Gastroesophageal sphincter (tissue), 4 donors: ENCODE measurements at regions not wholly inside any gene's neighbourhood (a gene's known extent, or its start where the extent isn't known, plus 50 kb on each side); places are given as distances from the start of the nearest gene placed in this dataset.

Source experiments
- ATAC-seq: fragments of 150-250 bp; one replicate; pipeline ENCODE4 v1.9.1; 2016; ENCODE audit warnings: mild to moderate bottlenecking, moderate library complexity
- H3K27ac ChIP-seq, 4 donors: fragments of 200-600 bp; sonication (generic) in 3 of 4; 1 replicate in 3 of 4; 2 replicates in 1 of 4; pipeline ENCODE4 v1.5.1; 2016 to 2019
- H3K27me3 ChIP-seq: fragments of 200-600 bp; sonication (generic); one replicate; pipeline ENCODE4 v1.5.1; 2019
- H3K36me3 ChIP-seq, 2 donors: fragments of 200-600 bp; sonication (generic); one replicate each; pipeline ENCODE4 v1.5.1; 2019; ENCODE audit warnings: control low read depth in 1 of 2
- H3K4me1 ChIP-seq, 3 donors: fragments of 200-600 bp; sonication (generic); 1 replicate in 2 of 3; 2 replicates in 1 of 3; pipeline ENCODE4 v1.5.1; 2016 to 2019; ENCODE audit warnings: control low read depth in 2 of 3
- H3K4me3 ChIP-seq, 2 donors: fragments of 200-600 bp; sonication (generic); one replicate each; pipeline ENCODE4 v1.5.1; 2019; ENCODE audit warnings: mild to moderate bottlenecking in 1 of 2, moderate library complexity in 1 of 2
- H3K9me3 ChIP-seq, 3 donors: fragments of 200-600 bp; sonication (generic); one replicate each; pipeline ENCODE4 v1.5.1; 2017 to 2019; ENCODE audit warnings: control low read depth in 2 of 3
- EP300 ChIP-seq: sonication (generic); formaldehyde crosslinking; IDR thresholded peaks from one replicate; pipeline ENCODE4 v1.6.1; 2017; ENCODE audit warnings: antibody characterized with exemption, mild to moderate bottlenecking
- POLR2A ChIP-seq, 2 donors: fragments of 450-650 bp; IDR thresholded peaks; one replicate each; pipeline ENCODE4 v1.6.1; 2017; ENCODE audit warnings: antibody characterized with exemption in 2 of 2, mild to moderate bottlenecking in 2 of 2, moderate library complexity in 1 of 2
- POLR2AphosphoS5 ChIP-seq: sonication (generic); formaldehyde crosslinking; IDR thresholded peaks from one replicate; pipeline ENCODE4 v1.6.1; 2017; ENCODE audit warnings: antibody characterized with exemption
- WGBS, 2 donors: methylation state at CpG; one replicate each; pipeline ENCODE4 v1.1.5; 2018; ENCODE audit warnings: low coverage in 1 of 2; 5-methylcytosine and 5-hydroxymethylcytosine counted together
- TF ChIP-seq, protein P1 (sequence below), 4 experiments: fragments of 200-600 bp in 2 of 4; fragments of 450-650 bp in 2 of 4; sonication (generic) in 1 of 4; IDR thresholded peaks; one replicate each; pipeline ENCODE4 v1.5.1; 2017 to 2019; ENCODE audit warnings: antibody characterized with exemption in 4 of 4, mild to moderate bottlenecking in 2 of 4, moderate library complexity in 2 of 4

- Histone ChIP-seq H3K4me3 (no peak overlapping the region), H3K4me1 (peaks cover 4 to 41% (median 18%) of the 10 kb centered on the region in 3 donors), H3K27ac (no peak overlapping the region), H3K9me3 (no peaks in the 10 kb centered on the region), H3K36me3 (no peaks in the 10 kb centered on the region), H3K27me3 (no peaks in the 10 kb centered on the region)
- TF ChIP-seq POLR2AphosphoS5 (no peak), POLR2A (IDR thresholded peaks at IDR 0.05) (no peak), EP300 (no peak)
- TF ChIP-seq, protein P1, sequence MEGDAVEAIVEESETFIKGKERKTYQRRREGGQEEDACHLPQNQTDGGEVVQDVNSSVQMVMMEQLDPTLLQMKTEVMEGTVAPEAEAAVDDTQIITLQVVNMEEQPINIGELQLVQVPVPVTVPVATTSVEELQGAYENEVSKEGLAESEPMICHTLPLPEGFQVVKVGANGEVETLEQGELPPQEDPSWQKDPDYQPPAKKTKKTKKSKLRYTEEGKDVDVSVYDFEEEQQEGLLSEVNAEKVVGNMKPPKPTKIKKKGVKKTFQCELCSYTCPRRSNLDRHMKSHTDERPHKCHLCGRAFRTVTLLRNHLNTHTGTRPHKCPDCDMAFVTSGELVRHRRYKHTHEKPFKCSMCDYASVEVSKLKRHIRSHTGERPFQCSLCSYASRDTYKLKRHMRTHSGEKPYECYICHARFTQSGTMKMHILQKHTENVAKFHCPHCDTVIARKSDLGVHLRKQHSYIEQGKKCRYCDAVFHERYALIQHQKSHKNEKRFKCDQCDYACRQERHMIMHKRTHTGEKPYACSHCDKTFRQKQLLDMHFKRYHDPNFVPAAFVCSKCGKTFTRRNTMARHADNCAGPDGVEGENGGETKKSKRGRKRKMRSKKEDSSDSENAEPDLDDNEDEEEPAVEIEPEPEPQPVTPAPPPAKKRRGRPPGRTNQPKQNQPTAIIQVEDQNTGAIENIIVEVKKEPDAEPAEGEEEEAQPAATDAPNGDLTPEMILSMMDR (IDR thresholded peaks at IDR 0.05) = no peak
- WGBS, 2 donors = 17 to 43% methylated on average over 2 of the region's 2 CpGs
- no peak for ATAC-seq
Observed at GRCh38 chr5:82332886-82333615, 54.9 kb upstream of the RPS23 start.

GRCh38 chr5:82332064-82332855 lies 54.1 kb upstream of the RPS23 start:
- H3K4me1 ChIP-seq = peaks cover 4 to 41% (median 18%) of the 10 kb centered on the region in 3 donors
- no peaks in the 10 kb centered on the region for H3K27me3 ChIP-seq
- ATAC-seq = peak; percentile 62
- H3K36me3 ChIP-seq = no peaks in the 10 kb centered on the region
- H3K9me3 ChIP-seq = no peaks in the 10 kb centered on the region
- peak overlapping the region in 2 of 4 donors; percentile 49 to 50 for H3K27ac ChIP-seq
- TF ChIP-seq EP300 (no peak), POLR2AphosphoS5 (no peak), POLR2A (IDR thresholded peaks at IDR 0.05) (no peak)
- TF ChIP-seq, protein P1 (IDR thresholded peaks at IDR 0.05) = no peak
- 24 to 36% methylated on average over 1 of the region's 3 CpGs for WGBS, 2 donors
- H3K4me3 ChIP-seq = no peak overlapping the region

DNA sequence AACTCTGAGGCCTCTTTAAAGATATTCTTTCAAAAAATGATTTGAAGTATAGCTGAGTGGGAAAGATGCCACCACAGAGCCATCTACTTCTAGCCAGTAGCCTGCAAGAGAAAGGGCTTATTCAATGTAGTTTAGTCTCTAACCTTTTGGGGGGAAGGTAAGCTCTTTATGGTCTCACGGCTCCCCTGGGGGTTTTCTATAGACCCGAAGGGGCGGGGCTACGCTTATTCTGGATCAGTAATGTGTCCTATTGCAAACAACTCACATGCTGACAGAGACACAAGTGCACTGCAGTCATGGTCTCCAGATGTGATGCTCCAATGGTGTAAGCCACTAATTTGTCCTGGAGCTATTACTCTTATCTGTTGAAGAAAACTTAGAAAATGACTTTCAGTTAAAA lies 53.4 kb upstream of the RPS23 start:
- ATAC-seq = no peak
- Histone ChIP-seq H3K9me3 (no peaks in the 10 kb centered on the region), H3K4me3 (no peak overlapping the region), H3K4me1 (peaks cover 4 to 41% (median 18%) of the 10 kb centered on the region in 3 donors), H3K27me3 (no peaks in the 10 kb centered on the region), H3K27ac (no peak overlapping the region), H3K36me3 (no peaks in the 10 kb centered on the region)
- no peak for TF ChIP-seq EP300
- WGBS, 2 donors = 94% methylated on average over 3 of the region's 4 CpGs

DNA sequence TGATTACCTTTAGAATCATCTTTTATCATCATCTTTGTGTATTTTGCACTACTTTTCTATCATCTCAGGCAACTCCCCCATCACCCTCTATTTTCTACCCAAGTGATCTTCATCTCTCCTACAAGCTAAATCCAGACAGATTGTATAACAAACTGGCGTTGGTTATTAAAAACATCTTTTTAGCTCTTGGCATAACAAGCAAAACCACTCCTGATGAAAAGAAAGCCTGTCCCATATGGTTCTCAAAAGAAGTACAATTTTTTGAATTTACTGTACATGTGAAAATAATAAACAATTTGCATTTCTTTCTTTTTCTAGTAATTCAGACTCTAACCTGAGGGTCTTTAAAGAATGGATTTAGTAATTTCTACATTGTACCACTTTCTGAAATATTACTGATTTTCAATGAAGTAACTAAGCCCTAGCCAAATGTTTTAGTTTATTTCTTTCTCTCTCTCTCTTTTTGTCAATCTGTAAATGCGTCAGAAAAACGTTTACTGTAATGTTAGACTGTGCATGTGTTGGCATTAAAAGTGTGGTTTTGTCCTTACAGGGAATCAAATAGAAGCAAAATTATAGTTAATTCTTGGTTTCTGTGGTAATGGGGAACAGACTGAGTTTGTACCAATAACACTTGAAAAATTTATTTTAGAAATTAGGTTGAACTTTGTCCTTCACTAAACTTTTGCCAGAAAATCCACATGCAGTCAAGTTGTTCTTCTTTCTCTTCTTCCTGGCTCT lies 52.5 kb upstream of the RPS23 start:
- peaks cover 4 to 32% (median 15%) of the 10 kb centered on the region in 3 donors for H3K4me1 ChIP-seq
- H3K27me3 ChIP-seq = no peaks in the 10 kb centered on the region
- no peaks in the 10 kb centered on the region for H3K9me3 ChIP-seq
- H3K4me3 ChIP-seq = no peak overlapping the region
- H3K36me3 ChIP-seq = no peaks in the 10 kb centered on the region
- WGBS, 2 donors = 36 to 68% methylated on average over 3 of the region's 3 CpGs
- no peak for ATAC-seq
- no peak overlapping the region for H3K27ac ChIP-seq
- TF ChIP-seq, protein P1 (IDR thresholded peaks at IDR 0.05) = no peak
- TF ChIP-seq POLR2AphosphoS5 = no peak
- no peak for TF ChIP-seq EP300
- TF ChIP-seq POLR2A (IDR thresholded peaks at IDR 0.05) = no peak

DNA sequence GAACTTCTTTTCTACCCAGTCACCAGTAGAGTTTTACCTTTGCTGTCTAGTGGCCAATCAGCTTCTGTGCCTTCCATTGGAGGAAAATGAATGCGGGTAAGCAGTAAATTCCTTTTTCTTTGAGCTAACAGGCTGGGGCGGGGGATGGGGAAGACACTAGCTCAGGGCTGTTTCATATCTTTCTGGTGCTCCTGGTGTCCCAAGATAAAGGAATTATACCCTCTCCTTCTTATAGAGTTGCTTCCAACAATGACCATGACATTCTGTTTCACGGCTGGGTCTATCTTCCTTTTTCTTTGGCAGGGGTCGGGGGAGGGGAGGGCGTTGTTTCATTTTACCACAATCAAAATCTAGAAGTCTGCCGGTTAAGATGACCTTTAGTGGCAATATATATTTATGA lies 51.2 kb upstream of the RPS23 start:
- peaks cover 0 to 19% (median 3%) of the 10 kb centered on the region in 3 donors for H3K4me1 ChIP-seq
- no peaks in the 10 kb centered on the region for H3K9me3 ChIP-seq
- no peak overlapping the region for H3K4me3 ChIP-seq
- H3K27ac ChIP-seq = no peak overlapping the region
- TF ChIP-seq, protein P1 (IDR thresholded peaks at IDR 0.05) = no peak
- no peak for TF ChIP-seq EP300
- 92 to 95% methylated on average over 4 to 6 of the region's 6 CpGs for WGBS, 2 donors
- no peaks in the 10 kb centered on the region for H3K36me3 ChIP-seq
- no peaks in the 10 kb centered on the region for H3K27me3 ChIP-seq
- ATAC-seq = no peak
